Ectodermal cell (in vitro differentiated cells): ENCODE measurements at regions not wholly inside any gene's neighbourhood (a gene's known extent, or its start where the extent isn't known, plus 50 kb on each side); places are given as distances from the start of the nearest gene placed in this dataset.

Experiments
- H3K27ac ChIP-seq: 2 replicates; pipeline ENCODE4 v1.7.0; 2013; ENCODE audit warnings: mild to moderate bottlenecking, low read depth, low read length; ENCODE audit not compliant: insufficient read depth, poor library complexity, severe bottlenecking
- H3K27me3 ChIP-seq: 2 replicates; pipeline ENCODE4 v1.7.0; 2013; ENCODE audit warnings: mild to moderate bottlenecking, low read length; ENCODE audit not compliant: insufficient read depth, control insufficient read depth, poor library complexity, severe bottlenecking
- H3K36me3 ChIP-seq: one replicate; pipeline ENCODE4 v1.7.0; 2013; ENCODE audit warnings: low read length; ENCODE audit not compliant: control insufficient read depth, insufficient read depth
- H3K4me1 ChIP-seq: one replicate; pipeline ENCODE4 v1.7.0; 2013; ENCODE audit warnings: low read length; ENCODE audit not compliant: control insufficient read depth, insufficient read depth
- H3K4me3 ChIP-seq: 2 replicates; pipeline ENCODE4 v1.7.0; 2013; ENCODE audit warnings: low read depth, low read length, control low read depth; ENCODE audit not compliant: insufficient read depth
- H3K9me3 ChIP-seq: 2 replicates; pipeline ENCODE4 v1.7.0; 2013; ENCODE audit warnings: mild to moderate bottlenecking, low read length, moderate library complexity; ENCODE audit not compliant: control insufficient read depth
- WGBS, 2 experiments: methylation state at CpG; one replicate each; pipeline ENCODE4 v1.1.7; 2013; ENCODE audit warnings: missing lambda C conversion rate in 2 of 2; 5-methylcytosine and 5-hydroxymethylcytosine counted together

GRCh38 chr1:226799634-226800281, 60.7 kb upstream of the ITPKB start:
- 94 to 95% methylated on average over 12 of the region's 12 CpGs for WGBS, 2 experiments

DNA sequence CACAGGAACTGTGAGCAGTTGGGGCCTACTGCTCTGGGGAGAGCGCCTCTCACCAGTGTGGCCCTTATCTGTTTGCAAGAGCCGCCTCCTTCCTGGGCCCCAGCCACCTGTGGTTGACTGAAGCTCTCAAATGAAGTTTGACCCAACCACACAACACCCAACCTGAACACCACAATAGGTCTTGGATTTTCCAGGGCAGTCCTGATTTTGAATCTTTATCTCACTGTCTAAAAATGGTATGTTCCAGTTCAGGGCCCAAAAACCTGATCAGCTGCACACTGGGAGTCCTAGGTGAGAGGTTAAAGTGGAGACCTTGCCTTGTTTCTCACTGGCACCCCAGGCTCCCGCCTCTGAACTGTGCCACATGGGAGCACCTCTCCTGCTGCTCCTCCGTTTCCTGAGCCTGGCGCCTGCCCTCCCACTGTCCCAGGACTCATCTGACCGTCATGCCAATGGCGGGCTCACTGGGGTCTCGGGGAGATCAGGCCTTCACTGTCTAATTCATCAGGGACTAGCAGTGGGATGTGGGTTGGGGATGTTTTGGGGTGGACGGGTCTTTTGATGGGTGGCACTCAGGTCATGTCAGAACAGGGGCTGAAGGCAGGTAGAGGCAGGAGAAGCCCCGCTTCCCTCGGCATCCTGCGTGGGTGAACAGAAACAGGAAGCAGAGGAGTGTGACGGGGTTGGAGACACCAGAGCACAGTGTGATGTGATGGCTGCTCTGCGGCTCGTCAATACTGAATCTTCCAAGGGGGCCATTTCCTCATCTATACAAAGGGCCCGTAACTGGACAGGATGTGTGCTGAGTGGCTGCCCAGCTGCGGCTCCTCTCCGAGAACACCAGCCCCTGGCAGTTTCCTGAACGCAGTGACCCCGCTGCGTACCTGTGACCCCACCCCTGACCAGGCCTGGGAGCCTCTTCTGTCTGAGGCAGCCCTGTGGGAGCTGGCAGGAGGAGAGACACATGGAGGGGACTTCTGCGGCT, 59.6 kb upstream of the ITPKB start:
- Histone ChIP-seq H3K36me3 (no peaks in the 10 kb centered on the region), H3K9me3 (no peaks in the 10 kb centered on the region), H3K27ac (no peak overlapping the region), H3K27me3 (no peaks in the 10 kb centered on the region), H3K4me1 (no peaks in the 10 kb centered on the region), H3K4me3 (no peak overlapping the region)
- WGBS, 2 experiments, result 85% methylated on average over 22 of the region's 22 CpGs

More at GRCh38 chr1:226799634-226800281, 60.7 kb upstream of the ITPKB start:
- Histone ChIP-seq H3K4me1 (no peaks in the 10 kb centered on the region), H3K27me3 (no peaks in the 10 kb centered on the region), H3K9me3 (no peaks in the 10 kb centered on the region), H3K4me3 (no peak overlapping the region), H3K27ac (no peak overlapping the region), H3K36me3 (no peaks in the 10 kb centered on the region)

GRCh38 chr1:226797151-226797550, 58.1 kb upstream of the ITPKB start:
- Histone ChIP-seq H3K4me1 (no peaks in the 10 kb centered on the region), H3K27me3 (no peaks in the 10 kb centered on the region), H3K9me3 (no peaks in the 10 kb centered on the region), H3K27ac (no peak overlapping the region), H3K36me3 (no peaks in the 10 kb centered on the region), H3K4me3 (no peak overlapping the region)
- WGBS, 2 experiments, result 94 to 95% methylated on average over 5 of the region's 5 CpGs

DNA sequence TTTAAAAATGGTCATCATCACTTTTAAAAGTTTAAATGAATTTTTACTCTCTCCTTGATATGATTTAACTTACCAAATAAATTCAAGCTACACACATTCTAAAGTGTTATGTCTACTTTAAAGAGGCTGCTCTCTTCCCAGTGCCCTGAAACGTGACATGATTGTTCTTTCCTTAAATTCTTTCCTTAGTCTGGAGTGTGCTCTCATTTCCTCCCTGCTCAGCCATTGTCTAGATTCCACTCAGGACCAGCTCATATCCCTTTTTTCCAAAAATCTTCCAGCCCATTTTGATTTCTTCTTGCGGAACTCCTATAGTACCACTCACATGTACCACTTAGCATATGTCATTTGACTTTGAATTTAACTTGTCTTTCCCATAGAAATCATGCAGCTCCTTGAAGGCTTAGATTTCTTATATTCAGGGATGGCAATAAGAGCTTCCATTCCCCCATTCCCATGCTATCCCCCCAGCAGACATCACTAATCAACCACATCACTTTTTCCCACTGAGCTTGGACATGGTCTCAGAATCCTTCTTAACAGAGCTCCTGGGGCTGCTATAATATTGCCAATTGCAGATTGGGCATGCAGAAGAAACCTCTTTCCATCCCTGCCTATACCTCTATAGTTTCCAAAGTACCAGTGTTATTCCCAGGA, 54.7 kb upstream of the ITPKB start:
- H3K36me3 ChIP-seq, result no peaks in the 10 kb centered on the region
- no peaks in the 10 kb centered on the region for H3K4me1 ChIP-seq
- H3K9me3 ChIP-seq, result no peaks in the 10 kb centered on the region
- H3K27me3 ChIP-seq, result no peaks in the 10 kb centered on the region
- H3K4me3 ChIP-seq, result no peak overlapping the region
- H3K27ac ChIP-seq, result no peak overlapping the region
- 86 to 92% methylated on average over 2 of the region's 2 CpGs for WGBS, 2 experiments

DNA sequence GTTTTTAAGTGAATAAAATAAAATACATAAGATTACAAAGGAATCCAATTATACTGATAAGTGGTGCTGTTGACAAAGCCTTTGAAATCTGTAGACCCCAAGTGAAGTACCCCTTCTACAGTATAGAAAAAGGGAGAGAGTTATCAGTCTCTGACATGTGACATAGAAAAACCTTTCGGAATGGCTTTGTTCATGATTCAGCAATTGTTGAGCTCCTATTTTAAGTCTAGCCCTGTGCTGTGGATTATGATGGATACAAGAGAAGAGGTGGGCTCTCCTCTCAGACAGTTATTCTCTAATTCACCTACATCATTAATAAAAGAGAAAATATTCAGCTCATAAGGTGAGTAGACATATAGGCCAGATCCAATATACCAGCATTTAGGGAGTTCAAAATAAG, 53.3 kb upstream of the ITPKB start:
- no peaks in the 10 kb centered on the region for H3K27me3 ChIP-seq
- 95 to 100% methylated on average over 1 of the region's 1 CpG for WGBS, 2 experiments
- H3K4me3 ChIP-seq, result no peak overlapping the region
- no peak overlapping the region for H3K27ac ChIP-seq
- H3K4me1 ChIP-seq, result no peaks in the 10 kb centered on the region
- H3K9me3 ChIP-seq, result no peaks in the 10 kb centered on the region
- no peaks in the 10 kb centered on the region for H3K36me3 ChIP-seq

GRCh38 chr1:226790545-226791181, 51.6 kb upstream of the ITPKB start:
- Histone ChIP-seq H3K36me3 (no peaks in the 10 kb centered on the region), H3K4me3 (no peak overlapping the region), H3K4me1 (no peaks in the 10 kb centered on the region), H3K27ac (no peak overlapping the region), H3K27me3 (no peaks in the 10 kb centered on the region), H3K9me3 (no peaks in the 10 kb centered on the region)
- 85 to 92% methylated on average over 6 of the region's 6 CpGs for WGBS, 2 experiments

DNA sequence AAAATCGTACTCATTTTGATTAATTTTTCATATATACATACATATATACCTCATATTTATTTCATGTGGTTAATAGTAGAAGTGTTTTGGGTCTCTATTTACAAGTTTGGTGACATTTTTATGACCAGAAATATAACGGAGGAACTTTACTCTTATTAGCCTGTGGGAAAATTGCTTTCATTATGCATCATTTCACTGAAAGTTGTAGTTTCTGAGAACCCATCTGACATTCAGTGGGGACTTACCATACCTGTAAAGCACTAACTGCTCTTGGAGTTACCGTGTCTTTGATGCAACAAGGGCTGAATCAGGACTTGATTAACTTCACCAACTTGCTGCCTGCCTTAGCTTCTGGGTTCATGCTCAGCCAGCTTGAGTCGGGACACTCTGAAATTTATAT, 49.9 kb upstream of the ITPKB start:
- 89 to 97% methylated on average over 2 to 3 of the region's 4 CpGs for WGBS, 2 experiments
- no peaks in the 10 kb centered on the region for H3K9me3 ChIP-seq
- no peak overlapping the region for H3K4me3 ChIP-seq
- H3K27me3 ChIP-seq, result no peaks in the 10 kb centered on the region
- no peaks in the 10 kb centered on the region for H3K36me3 ChIP-seq
- no peak overlapping the region for H3K27ac ChIP-seq
- H3K4me1 ChIP-seq, result no peaks in the 10 kb centered on the region
